H1 (cell line): ENCODE measurements at regions not wholly inside any gene's neighbourhood (a gene's known extent, or its start where the extent isn't known, plus 50 kb on each side); places are given as distances from the start of the nearest gene placed in this dataset.

ENCODE experiments used
- CTCF ChIA-PET: fragments of 300-600 bp; sonication (Branson Sonifier 250); formaldehyde crosslinking; loops from one replicate; lab custom pipeline; 2021; ENCODE audit not compliant: partially characterized antibody; lab: Charles Lee
- POLR2A ChIA-PET: fragments of 300-600 bp; sonication (Branson Sonifier 250); formaldehyde crosslinking; loops from one replicate; lab custom pipeline; 2021; ENCODE audit warnings: inconsistent platforms; ENCODE audit not compliant: partially characterized antibody; lab: Charles Lee
- DNase-seq, 2 experiments: peaks; one replicate each; pipeline versions ENCODE4 v3.0.0 to v3.0.0-alpha.2; 2010 to 2022; ENCODE audit warnings: low spot score in 2 of 2, low read depth in 1 of 2, mixed read lengths in 1 of 2
- FAIRE-seq: peaks from 2 replicates; lab custom pipeline; 2011; peaks lifted over from hg19 to GRCh38; lab: Jason Lieb, UNC
- H2AFZ ChIP-seq: 2 replicates; pipeline ENCODE4 v1.8.1; 2012; ENCODE audit warnings: low read length, inconsistent platforms
- H2AK5ac ChIP-seq: 2 replicates; pipeline ENCODE4 v1.6.1; 2013; ENCODE audit warnings: low read depth, low read length
- H2BK120ac ChIP-seq: replicated peaks from 2 replicates; pipeline ENCODE3; 2013; ENCODE audit warnings: low read depth, low read length, inconsistent platforms
- H2BK12ac ChIP-seq: 2 replicates; pipeline ENCODE4 v1.6.1; 2013; ENCODE audit warnings: low read depth, low read length
- H2BK15ac ChIP-seq: 2 replicates; pipeline ENCODE4 v1.6.1; 2013; ENCODE audit warnings: low read length
- H2BK20ac ChIP-seq: 2 replicates; pipeline ENCODE4 v1.6.1; 2013; ENCODE audit warnings: low read length
- H2BK5ac ChIP-seq: 2 replicates; pipeline ENCODE4 v1.6.1; 2013; ENCODE audit warnings: low read depth, low read length
- H3K14ac ChIP-seq: 2 replicates; pipeline ENCODE4 v1.6.1; 2013; ENCODE audit warnings: inconsistent platforms; ENCODE audit not compliant: insufficient read length
- H3K18ac ChIP-seq: 2 replicates; pipeline ENCODE4 v1.6.1; 2013; ENCODE audit warnings: low read length; ENCODE audit errors: extremely low read depth
- H3K23ac ChIP-seq: 2 replicates; pipeline ENCODE4 v1.6.1; 2013; ENCODE audit warnings: inconsistent platforms; ENCODE audit not compliant: insufficient read length
- H3K23me2 ChIP-seq: 2 replicates; pipeline ENCODE4 v1.6.1; 2013; ENCODE audit warnings: low read depth, low read length
- H3K27ac ChIP-seq: 2 replicates; pipeline ENCODE4 v1.6.1; 2011; ENCODE audit warnings: low read depth, low read length, inconsistent platforms
- H3K27me3 ChIP-seq, 4 experiments: replicated peaks in 1 of 4; 1 replicate in 1 of 4; 2 replicates in 3 of 4; pipeline versions ENCODE4 v1.6.1 to v1.8.1; 2011 to 2013; ENCODE audit warnings: low read length in 3 of 4, mild to moderate bottlenecking in 3 of 4, inconsistent platforms in 2 of 4, mixed read lengths in 2 of 4, moderate library complexity in 1 of 4; ENCODE audit not compliant: control insufficient read depth in 3 of 4, insufficient read depth in 3 of 4; ENCODE audit errors: extremely low read depth in 1 of 4
- H3K36me3 ChIP-seq, 4 experiments: 2 replicates each; pipeline versions ENCODE4 v1.6.1 to v1.8.1; 2011 to 2013; ENCODE audit warnings: mild to moderate bottlenecking in 4 of 4, low read length in 3 of 4, moderate library complexity in 2 of 4, control low read depth in 1 of 4, inconsistent platforms in 1 of 4; ENCODE audit not compliant: insufficient read depth in 4 of 4, control insufficient read depth in 2 of 4
- H3K4ac ChIP-seq: replicated peaks from 2 replicates; pipeline ENCODE3; 2013; ENCODE audit warnings: low read length, low read depth, mixed read lengths, inconsistent platforms; ENCODE audit not compliant: insufficient read length
- H3K4me1 ChIP-seq, 4 experiments: replicated peaks in 1 of 4; 1 replicate in 1 of 4; 2 replicates in 3 of 4; pipeline versions ENCODE4 v1.6.1 to v1.8.1; 2011 to 2013; ENCODE audit warnings: low read length in 3 of 4, inconsistent platforms in 2 of 4, mixed read lengths in 1 of 4; ENCODE audit not compliant: insufficient read depth in 4 of 4, control insufficient read depth in 3 of 4
- H3K4me2 ChIP-seq, 2 experiments: 2 replicates each; pipeline versions ENCODE4 v1.6.1 to v1.8.1; 2011 to 2013; ENCODE audit warnings: low read depth in 2 of 2, low read length in 2 of 2, control low read depth in 1 of 2, inconsistent platforms in 1 of 2, mild to moderate bottlenecking in 1 of 2; ENCODE audit not compliant: insufficient read depth in 1 of 2
- H3K4me3 ChIP-seq, 4 experiments: fragments of 200-600, 300-600 bp in 1 of 4; sonication (generic), shearing (Covaris generic), sonication (Bioruptor Twin) in 1 of 4; 2 replicates each; pipeline versions ENCODE4 v1.5.1 to v1.8.1; 2011 to 2016; ENCODE audit warnings: low read length in 4 of 4, low read depth in 3 of 4, control low read depth in 2 of 4, inconsistent platforms in 2 of 4, mild to moderate bottlenecking in 2 of 4, mixed read lengths in 1 of 4, moderate library complexity in 1 of 4; ENCODE audit not compliant: insufficient read depth in 2 of 4; ENCODE audit errors: extremely low read depth in 1 of 4
- H3K56ac ChIP-seq: replicated peaks from 2 replicates; pipeline ENCODE3; 2013; ENCODE audit warnings: low read depth, mild to moderate bottlenecking, mixed read lengths, low read length, inconsistent platforms; ENCODE audit not compliant: insufficient read length
- H3K79me1 ChIP-seq: 2 replicates; pipeline ENCODE4 v1.6.1; 2013; ENCODE audit warnings: low read depth, low read length, control low read depth
- H3K79me2 ChIP-seq, 2 experiments: 2 replicates each; pipeline versions ENCODE4 v1.6.1 to v1.8.1; 2012 to 2013; ENCODE audit warnings: low read length in 2 of 2, mild to moderate bottlenecking in 2 of 2, inconsistent platforms in 1 of 2; ENCODE audit not compliant: insufficient read depth in 2 of 2, control insufficient read depth in 1 of 2
- H3K9ac ChIP-seq, 4 experiments: replicated peaks in 1 of 4; 1 replicate in 1 of 4; 2 replicates in 3 of 4; pipeline versions ENCODE4 v1.6.1 to v1.8.1; 2011 to 2013; ENCODE audit warnings: low read depth in 3 of 4, low read length in 3 of 4, control low read depth in 2 of 4, mild to moderate bottlenecking in 2 of 4, moderate library complexity in 2 of 4, inconsistent platforms in 1 of 4; ENCODE audit errors: extremely low read depth in 1 of 4
- H3K9me3 ChIP-seq, 2 experiments: 2 replicates each; pipeline versions ENCODE4 v1.6.1 to v1.8.1; 2012 to 2013; ENCODE audit warnings: mild to moderate bottlenecking in 2 of 2, moderate library complexity in 2 of 2, control low read depth in 1 of 2, inconsistent platforms in 1 of 2, low read depth in 1 of 2, low read length in 1 of 2, mixed read lengths in 1 of 2; ENCODE audit not compliant: insufficient read depth in 2 of 2
- H4K20me1 ChIP-seq, 2 experiments: replicated peaks in 1 of 2; 2 replicates each; pipeline versions ENCODE3 to v1.8.1; 2011 to 2013; ENCODE audit warnings: inconsistent platforms in 2 of 2, low read length in 2 of 2, mild to moderate bottlenecking in 1 of 2; ENCODE audit not compliant: insufficient read depth in 2 of 2, control insufficient read depth in 1 of 2
- H4K5ac ChIP-seq: 2 replicates; pipeline ENCODE4 v1.6.1; 2013; ENCODE audit warnings: low read length, low read depth, mixed read lengths, inconsistent platforms; ENCODE audit not compliant: insufficient read length
- H4K8ac ChIP-seq: 2 replicates; pipeline ENCODE4 v1.8.0; 2013; ENCODE audit warnings: mild to moderate bottlenecking, moderate library complexity, low read length, inconsistent platforms; ENCODE audit not compliant: insufficient read depth; ENCODE audit errors: extremely low read depth
- H4K91ac ChIP-seq: replicated peaks from 2 replicates; pipeline ENCODE3; 2013; ENCODE audit warnings: low read length, mixed read lengths, inconsistent platforms; ENCODE audit not compliant: insufficient read length
- CREB1 ChIP-seq: IDR thresholded peaks from 2 replicates; pipeline ENCODE4 v1.6.1; 2012; ENCODE audit warnings: inconsistent platforms
- FOSL1 ChIP-seq: IDR thresholded peaks from 2 replicates; pipeline ENCODE4 v1.6.1; 2011; ENCODE audit warnings: mild to moderate bottlenecking, low read depth, low read length, moderate library complexity; ENCODE audit not compliant: insufficient read depth
- HDAC6 ChIP-seq: IDR thresholded peaks from one replicate; pipeline ENCODE4 v1.7.1; 2012; ENCODE audit warnings: low read depth, mild to moderate bottlenecking, inconsistent platforms, low read length, moderate library complexity
- JUN ChIP-seq: IDR thresholded peaks from 2 replicates; pipeline ENCODE4 v1.6.1; 2011; ENCODE audit warnings: low read depth, mild to moderate bottlenecking, improper control_type of control experiment, low read length
- SIN3A ChIP-seq, 2 experiments: IDR thresholded peaks in 1 of 2; conservative IDR thresholded peaks in 1 of 2; 2 replicates each; pipeline ENCODE4 v1.6.1; 2011 to 2012; ENCODE audit warnings: low read length in 2 of 2, improper control_type of control experiment in 1 of 2, low read depth in 1 of 2, mild to moderate bottlenecking in 1 of 2
- SRF ChIP-seq: IDR thresholded peaks from 2 replicates; pipeline ENCODE4 v1.6.1; 2011; ENCODE audit warnings: mild to moderate bottlenecking, low read depth, low read length, moderate library complexity
- YY1 ChIP-seq: IDR thresholded peaks from 2 replicates; pipeline ENCODE4 v1.6.1; 2011; ENCODE audit warnings: low read depth, mild to moderate bottlenecking, low read length
- WGBS, 2 experiments: shearing (Covaris generic) in 1 of 2; methylation state at CpG; one replicate each; pipeline versions ENCODE4 v1.1.6 to v1.1.7; 2013 to 2015; ENCODE audit warnings: low lambda C conversion rate in 2 of 2, mixed read lengths in 2 of 2, inconsistent platforms in 1 of 2, low coverage in 1 of 2, missing lambda C conversion rate in 1 of 2; ENCODE audit not compliant: insufficient replicate concordance in 2 of 2, insufficient coverage in 1 of 2, insufficient read length in 1 of 2; ENCODE audit errors: extremely low coverage in 1 of 2, missing lambda C conversion rate in 1 of 2; 5-methylcytosine and 5-hydroxymethylcytosine counted together

DNA sequence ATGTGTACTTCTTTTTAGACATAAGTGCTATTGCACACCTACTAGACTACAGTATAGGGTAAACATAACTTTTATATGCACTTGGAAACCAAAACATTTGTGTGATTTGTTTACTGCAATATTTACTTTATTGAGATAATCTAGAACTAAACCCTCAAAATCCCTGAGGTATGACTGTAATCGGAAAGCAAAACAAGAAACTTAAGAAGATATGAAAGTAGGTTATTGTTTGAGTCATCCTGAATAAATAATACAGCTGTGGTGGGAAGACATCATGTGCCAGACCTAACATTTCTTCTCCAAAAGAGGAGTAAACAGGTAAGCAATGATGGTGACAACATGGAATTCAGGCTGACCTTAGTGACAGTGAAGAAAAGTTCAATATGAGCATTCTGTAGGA, 765.5 kb downstream of the OTOL1 start:
- no peak overlapping the region for H3K23ac ChIP-seq
- no peak overlapping the region for H2BK15ac ChIP-seq
- no peak overlapping the region for H2BK12ac ChIP-seq
- FAIRE-seq (no peak), DNase-seq (no peak)
- ChIA-PET POLR2A (interaction anchor here (0.7 kb wide), 1 partner anchor 992 kb away, joined by 6 read pairs; no protein-coding TSS in a partner anchor), CTCF (interaction anchor here (0.7 kb wide), 1 partner anchor 10 kb away, joined by 4 read pairs; no protein-coding TSS in a partner anchor)
- no peak overlapping the region for H2BK5ac ChIP-seq
- H3K9me3 ChIP-seq, result no peaks in the 10 kb centered on the region
- no peak overlapping the region for H3K9ac ChIP-seq
- H3K27ac ChIP-seq, result no peak overlapping the region
- H3K27me3 ChIP-seq, result no peaks in the 10 kb centered on the region
- WGBS, 2 experiments, result 100% methylated on average over 1 of the region's 1 CpG; no CpG with 5 or more reads in 1 of the 2 experiments
- H2BK120ac ChIP-seq, result no peak overlapping the region
- no peak overlapping the region for H4K5ac ChIP-seq
- no peak overlapping the region for H2AFZ ChIP-seq
- H3K56ac ChIP-seq, result no peak overlapping the region
- no peak overlapping the region for H2BK20ac ChIP-seq
- H3K79me2 ChIP-seq, result no peaks in the 10 kb centered on the region
- no peaks in the 10 kb centered on the region for H3K36me3 ChIP-seq
- H3K14ac ChIP-seq, result no peak overlapping the region
- no peaks in the 10 kb centered on the region for H3K4me1 ChIP-seq
- no peak for TF ChIP-seq HDAC6
- TF ChIP-seq FOSL1, result no peak
- TF ChIP-seq SRF, result no peak
- TF ChIP-seq SIN3A (conservative IDR thresholded peaks at IDR 0.05 in 1 of 2, IDR thresholded peaks at IDR 0.05 in 1 of 2; ENCODE audit: low read depth in 1 of 2, low read length in 2 of 2), result no peak
- no peak for TF ChIP-seq YY1
- TF ChIP-seq CREB1, result no peak
- no peak for TF ChIP-seq JUN
- H3K4me3 ChIP-seq, result no peak overlapping the region
- no peak overlapping the region for H3K4me2 ChIP-seq
- no peaks in the 10 kb centered on the region for H3K79me1 ChIP-seq
- H4K20me1 ChIP-seq, result no peaks in the 10 kb centered on the region
- H4K8ac ChIP-seq, result no peak overlapping the region
- no peaks in the 10 kb centered on the region for H3K23me2 ChIP-seq
- H3K18ac ChIP-seq, result no peak overlapping the region
- H2AK5ac ChIP-seq, result no peak overlapping the region
- no peak overlapping the region for H3K4ac ChIP-seq
- no peak overlapping the region for H4K91ac ChIP-seq
